IMR-90 (cell line): ENCODE measurements at regions not wholly inside any gene's neighbourhood (a gene's known extent, or its start where the extent isn't known, plus 50 kb on each side); places are given as distances from the start of the nearest gene placed in this dataset.

Experiments
- ATAC-seq: fragments of 200-7000 bp; cut with Tn5 transposase; 2 replicates; pipeline ENCODE4 v1.9.1; 2020; ENCODE audit warnings: low read depth, mild to moderate bottlenecking, moderate library complexity
- BruUV-seq: library from RNA; stranded (reverse); fragments of 400-500 nt; replicated peaks from 2 replicates; lab custom pipeline; 2021; lab: Mats Ljungman, UMichigan
- CTCF ChIA-PET: fragments of 300-600 bp; formaldehyde crosslinking; extraction: SDS; loops from one replicate; lab custom pipeline; 2021; ENCODE audit warnings: antibody characterized with exemption; lab: Yijun Ruan, JAX
- POLR2A ChIA-PET: fragments of 300-600 bp; sonication (Branson Sonifier 250); formaldehyde crosslinking; loops from one replicate; lab custom pipeline; 2022; ENCODE audit warnings: antibody characterized with exemption; ENCODE audit not compliant: unreplicated experiment; lab: Charles Lee
- DNase-seq: peaks from one replicate; pipeline ENCODE4 v3.0.0; 2013
- H2AFZ ChIP-seq: replicated peaks from 2 replicates; pipeline ENCODE3; 2013; ENCODE audit warnings: low read length, mild to moderate bottlenecking; ENCODE audit not compliant: poor library complexity
- H2AK5ac ChIP-seq: 2 replicates; pipeline ENCODE4 v1.6.1; 2013; ENCODE audit warnings: low read depth, low read length, inconsistent platforms
- H2AK9ac ChIP-seq: replicated peaks from 2 replicates; pipeline ENCODE3; 2013; ENCODE audit warnings: mild to moderate bottlenecking, low read depth, low read length, moderate library complexity; ENCODE audit not compliant: poor library complexity
- H2BK120ac ChIP-seq: 2 replicates; pipeline ENCODE4 v1.6.1; 2013; ENCODE audit warnings: low read depth, low read length, inconsistent platforms
- H2BK15ac ChIP-seq: 3 replicates; pipeline ENCODE4 v1.6.1; 2013; ENCODE audit warnings: low read depth, low read length, inconsistent platforms
- H2BK20ac ChIP-seq: 2 replicates; pipeline ENCODE4 v1.6.1; 2013; ENCODE audit warnings: low read depth, mild to moderate bottlenecking, inconsistent platforms, low read length, moderate library complexity
- H2BK5ac ChIP-seq: 2 replicates; pipeline ENCODE4 v1.6.1; 2013; ENCODE audit warnings: mild to moderate bottlenecking, low read depth, low read length, inconsistent platforms; ENCODE audit not compliant: poor library complexity, severe bottlenecking
- H3K14ac ChIP-seq: replicated peaks from 2 replicates; pipeline ENCODE4 v1.6.1; 2013; ENCODE audit warnings: low read depth, low read length, inconsistent platforms
- H3K18ac ChIP-seq: 2 replicates; pipeline ENCODE4 v1.6.1; 2013; ENCODE audit warnings: low read depth, low read length, control low read depth
- H3K23ac ChIP-seq: 2 replicates; pipeline ENCODE4 v1.6.1; 2013; ENCODE audit warnings: low read depth, low read length, inconsistent platforms
- H3K27ac ChIP-seq: 2 replicates; pipeline ENCODE4 v1.5.1; 2013; ENCODE audit warnings: mild to moderate bottlenecking, control low read depth, low read length; ENCODE audit not compliant: insufficient read depth
- H3K27me3 ChIP-seq: 2 replicates; pipeline ENCODE4 v1.6.1; 2013; ENCODE audit warnings: low read length; ENCODE audit not compliant: control insufficient read depth, insufficient read depth
- H3K36me3 ChIP-seq: 2 replicates; pipeline ENCODE4 v1.6.1; 2013; ENCODE audit warnings: low read length, mixed read lengths; ENCODE audit not compliant: control insufficient read depth, insufficient read depth
- H3K4ac ChIP-seq: 2 replicates; pipeline ENCODE4 v1.6.1; 2013; ENCODE audit warnings: low read depth, low read length, inconsistent platforms
- H3K4me1 ChIP-seq: 2 replicates; pipeline ENCODE4 v1.6.1; 2013; ENCODE audit warnings: low read length, mixed read lengths; ENCODE audit not compliant: control insufficient read depth, insufficient read depth
- H3K4me2 ChIP-seq: 2 replicates; pipeline ENCODE4 v1.6.1; 2013; ENCODE audit warnings: low read depth, mild to moderate bottlenecking, control low read depth, low read length, moderate library complexity
- H3K4me3 ChIP-seq: 2 replicates; pipeline ENCODE4 v1.5.1; 2013; ENCODE audit warnings: low read depth, mild to moderate bottlenecking, control low read depth, low read length, moderate library complexity; ENCODE audit not compliant: insufficient read depth
- H3K56ac ChIP-seq: 2 replicates; pipeline ENCODE4 v1.6.1; 2013; ENCODE audit warnings: low read length, inconsistent platforms; ENCODE audit not compliant: insufficient read depth; ENCODE audit errors: extremely low read depth
- H3K79me1 ChIP-seq, 2 experiments: 2 replicates each; pipeline ENCODE4 v1.6.1; 2013; ENCODE audit warnings: low read length in 2 of 2, inconsistent platforms in 1 of 2, low read depth in 1 of 2
- H3K9ac ChIP-seq: 2 replicates; pipeline ENCODE4 v1.6.1; 2013; ENCODE audit warnings: low read depth, low read length, control low read depth
- H3K9me1 ChIP-seq: 2 replicates; pipeline ENCODE4 v1.6.1; 2013; ENCODE audit warnings: low read length, inconsistent platforms; ENCODE audit not compliant: insufficient read depth
- H3K9me3 ChIP-seq: 2 replicates; pipeline ENCODE4 v1.6.1; 2013; ENCODE audit warnings: low read length; ENCODE audit not compliant: control insufficient read depth, insufficient read depth
- H4K20me1 ChIP-seq: 2 replicates; pipeline ENCODE4 v1.6.1; 2013; ENCODE audit warnings: low read length, inconsistent platforms; ENCODE audit not compliant: insufficient read depth
- H4K5ac ChIP-seq: 2 replicates; pipeline ENCODE4 v1.6.1; 2013; ENCODE audit warnings: mild to moderate bottlenecking, low read depth, low read length, control low read depth
- H4K8ac ChIP-seq, 2 experiments: 2 replicates each; pipeline ENCODE4 v1.6.1; 2013; ENCODE audit warnings: low read depth in 2 of 2, low read length in 2 of 2, control low read depth in 1 of 2, inconsistent platforms in 1 of 2
- H4K91ac ChIP-seq: 2 replicates; pipeline ENCODE4 v1.6.1; 2013; ENCODE audit warnings: low read depth, low read length, inconsistent platforms; ENCODE audit not compliant: insufficient read depth
- BHLHE40 ChIP-seq: fragments of 150-350 bp; IDR thresholded peaks from 2 replicates; pipeline ENCODE4 v1.6.1; 2016; ENCODE audit warnings: mild to moderate bottlenecking, low read depth, low read length
- ELK1 ChIP-seq: fragments of 150-350 bp; IDR thresholded peaks from 2 replicates; pipeline ENCODE4 v1.6.1; 2016; ENCODE audit warnings: low read depth, mild to moderate bottlenecking, low read length, moderate library complexity, borderline replicate concordance
- FOS ChIP-seq: fragments of 150-350 bp; IDR thresholded peaks from 2 replicates; pipeline ENCODE4 v1.6.1; 2016; ENCODE audit warnings: low read depth, low read length
- MAFK ChIP-seq: IDR thresholded peaks from 2 replicates; pipeline ENCODE4 v1.6.1; 2012; ENCODE audit warnings: low read depth, low read length, improper control_type of control experiment
- MAZ ChIP-seq: IDR thresholded peaks from 2 replicates; pipeline ENCODE4 v1.6.1; 2012; ENCODE audit warnings: low read depth, mild to moderate bottlenecking, low read length, improper control_type of control experiment, moderate library complexity, borderline replicate concordance
- MXI1 ChIP-seq: IDR thresholded peaks from 2 replicates; pipeline ENCODE4 v1.6.1; 2012; ENCODE audit warnings: low read depth, mild to moderate bottlenecking, low read length, moderate library complexity, borderline replicate concordance
- NFE2L2 ChIP-seq: fragments of 150-350 bp; IDR thresholded peaks from 2 replicates; pipeline ENCODE4 v1.6.1; 2016; ENCODE audit warnings: low read depth, mild to moderate bottlenecking, low read length
- POLR2A ChIP-seq: IDR thresholded peaks from 2 replicates; pipeline ENCODE4 v1.6.1; 2012; ENCODE audit warnings: mild to moderate bottlenecking, low read depth, low read length
- RCOR1 ChIP-seq: IDR thresholded peaks from 2 replicates; pipeline ENCODE4 v1.6.1; 2012; ENCODE audit warnings: mild to moderate bottlenecking, low read length, improper control_type of control experiment; ENCODE audit not compliant: insufficient replicate concordance
- RFX5 ChIP-seq: IDR thresholded peaks from 2 replicates; pipeline ENCODE4 v1.8.0; 2012; ENCODE audit warnings: low read depth, mild to moderate bottlenecking, low read length, moderate library complexity
- SMC3 ChIP-seq: fragments of 150-350 bp; IDR thresholded peaks from 2 replicates; pipeline ENCODE4 v1.6.1; 2016; ENCODE audit warnings: low read depth, mild to moderate bottlenecking, antibody characterized with exemption, low read length, moderate library complexity
- WGBS, 2 experiments: methylation state at CpG; one replicate each; pipeline versions ENCODE4 v1.1.5 to v1.1.7; 2013; ENCODE audit warnings: missing lambda C conversion rate in 2 of 2; ENCODE audit not compliant: insufficient read length in 1 of 2; ENCODE audit errors: extremely low coverage in 2 of 2; 5-methylcytosine and 5-hydroxymethylcytosine counted together
- dilution Hi-C: fragments of 300-500 bp; cut with HindIII; formaldehyde crosslinking; loops from one replicate; pipeline ENCODE4 v1.14.3; 2018; ENCODE audit warnings: low sequenced_read_pairs; ENCODE audit not compliant: unreplicated experiment
- in situ Hi-C: fragments of 300-500 bp; cut with MboI; formaldehyde crosslinking; loops from 3 replicates; pipeline ENCODE4 v1.14.3; 2019; ENCODE audit warnings: low sequenced_read_pairs, inconsistent platforms, mixed read lengths
- intact Hi-C: fragments of 100-400 bp; cut with micrococcal nuclease; formaldehyde crosslinking; loops from 2 replicates; pipeline ENCODE4 v1.10.0; 2022
- TF ChIP-seq, protein P1 (sequence below): fragments of 150-350 bp; IDR thresholded peaks from 2 replicates; pipeline ENCODE4 v1.6.1; 2017; ENCODE audit warnings: mild to moderate bottlenecking, antibody characterized with exemption, low read length, low read depth

DNA sequence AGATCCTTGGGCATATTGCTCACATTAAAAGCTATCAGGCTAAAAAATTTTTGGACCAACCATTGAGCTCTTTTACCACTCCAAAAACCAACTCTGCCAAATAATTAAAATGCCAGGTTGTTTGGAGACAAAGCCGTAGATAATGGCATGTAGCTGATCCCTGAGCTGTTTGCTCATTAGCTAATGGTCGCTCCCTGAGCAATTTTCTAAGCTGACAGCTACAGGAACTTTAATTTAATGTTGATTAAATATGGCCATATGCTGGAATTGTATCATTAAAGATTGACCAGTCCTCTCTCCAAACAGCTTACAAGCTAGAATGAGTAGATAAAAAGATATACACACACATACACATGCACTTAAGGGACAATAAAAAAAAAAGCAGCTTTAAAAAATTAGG lies 216.2 kb upstream of the ARHGAP20 start:
- intact Hi-C loops = no loop called here
- dilution Hi-C loops = no loop called here
- Histone ChIP-seq H3K14ac (no peak overlapping the region), H2BK5ac (no peak overlapping the region), H3K23ac (no peak overlapping the region), H3K4me2 (no peak overlapping the region), H3K9ac (no peak overlapping the region), H3K4me3 (no peak overlapping the region), H3K56ac (no peak overlapping the region), H3K36me3 (no peaks in the 10 kb centered on the region), H3K9me3 (no peaks in the 10 kb centered on the region), H2AK9ac (no peak overlapping the region), H4K91ac (no peak overlapping the region), H2BK20ac (no peak overlapping the region), H2BK120ac (no peak overlapping the region), H3K79me1 (no peaks in the 10 kb centered on the region), H3K4ac (no peak overlapping the region), H2AFZ (no peak overlapping the region), H2BK15ac (no peak overlapping the region), H3K27ac (no peak overlapping the region), H3K4me1 (no peaks in the 10 kb centered on the region), H3K27me3 (no peaks in the 10 kb centered on the region; the same call in 1 of the 2 replicates), H4K8ac (no peak overlapping the region), H4K20me1 (no peaks in the 10 kb centered on the region), H3K9me1 (no peaks in the 10 kb centered on the region; the same call in 1 of the 2 replicates), H3K18ac (no peak overlapping the region), H2AK5ac (no peak overlapping the region), H4K5ac (no peak overlapping the region)
- BruUV-seq = no TSS peak
- ATAC-seq = no peak
- no CpG with 5 or more reads among the region's 2 CpGs for WGBS, 2 experiments
- TF ChIP-seq NFE2L2 = no peak
- TF ChIP-seq RCOR1 = no peak
- no peak for TF ChIP-seq BHLHE40
- TF ChIP-seq FOS = no peak
- no peak for TF ChIP-seq MAZ
- no peak for TF ChIP-seq POLR2A
- no peak for TF ChIP-seq MXI1
- no peak for TF ChIP-seq MAFK
- no peak for TF ChIP-seq RFX5
- TF ChIP-seq SMC3 = no peak
- TF ChIP-seq, protein P1, sequence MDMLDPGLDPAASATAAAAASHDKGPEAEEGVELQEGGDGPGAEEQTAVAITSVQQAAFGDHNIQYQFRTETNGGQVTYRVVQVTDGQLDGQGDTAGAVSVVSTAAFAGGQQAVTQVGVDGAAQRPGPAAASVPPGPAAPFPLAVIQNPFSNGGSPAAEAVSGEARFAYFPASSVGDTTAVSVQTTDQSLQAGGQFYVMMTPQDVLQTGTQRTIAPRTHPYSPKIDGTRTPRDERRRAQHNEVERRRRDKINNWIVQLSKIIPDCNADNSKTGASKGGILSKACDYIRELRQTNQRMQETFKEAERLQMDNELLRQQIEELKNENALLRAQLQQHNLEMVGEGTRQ = no peak
- no peak for TF ChIP-seq ELK1
- CTCF ChIA-PET = no interaction called here
- POLR2A ChIA-PET = no interaction called here
- DNase-seq = no peak
- in situ Hi-C loops = no loop called here
